GM12878 (cell line): ENCODE measurements at regions not wholly inside any gene's neighbourhood (a gene's known extent, or its start where the extent isn't known, plus 50 kb on each side); places are given as distances from the start of the nearest gene placed in this dataset.

Source experiments
- ATAC-seq: fragments of 200-7000 bp; cut with Tn5 transposase; 3 replicates; pipeline ENCODE4 v1.9.1; 2020; ENCODE audit warnings: mild to moderate bottlenecking, moderate library complexity
- BruUV-seq: library from RNA; stranded (reverse); fragments of 400-500 nt; replicated peaks from 2 replicates; lab custom pipeline; 2021; lab: Mats Ljungman, UMichigan
- CTCF ChIA-PET: fragments of 300-600 bp; sonication (Branson Sonifier 250); formaldehyde crosslinking; extraction: SDS; loops from one replicate; lab custom pipeline; 2021; ENCODE audit warnings: inconsistent platforms; lab: Yijun Ruan, JAX
- POLR2A ChIA-PET: fragments of 350-600 bp; formaldehyde crosslinking; extraction: SDS; loops from one replicate; lab custom pipeline; 2021; ENCODE audit warnings: inconsistent platforms; lab: Charles Lee
- RAD21 ChIA-PET: fragments of 300-600 bp; sonication (Branson Sonifier 250); formaldehyde crosslinking; loops from one replicate; lab custom pipeline; 2023; ENCODE audit warnings: antibody characterized with exemption; ENCODE audit not compliant: unreplicated experiment; lab: Charles Lee
- SMC1A ChIA-PET: fragments of 300-600 bp; sonication (Branson Sonifier 250); formaldehyde crosslinking; loops from one replicate; lab custom pipeline; 2023; ENCODE audit not compliant: unreplicated experiment, uncharacterized antibody; lab: Charles Lee
- DNase-seq: peaks from one replicate; pipeline ENCODE4 v3.0.0-alpha.2; 2011; ENCODE audit warnings: low read depth, low spot score
- FAIRE-seq: peaks from 3 replicates; lab custom pipeline; 2011; peaks lifted over from hg19 to GRCh38; lab: Jason Lieb, UNC
- H2AFZ ChIP-seq: 2 replicates; pipeline ENCODE4 v1.6.0; 2011; ENCODE audit warnings: low read depth, low read length, control low read depth; ENCODE audit not compliant: control insufficient read depth
- H3K27ac ChIP-seq: 2 replicates; pipeline ENCODE4 v1.5.1; 2011; ENCODE audit warnings: control low read depth; ENCODE audit not compliant: control insufficient read depth, insufficient read depth
- H3K27me3 ChIP-seq, 2 experiments: replicated peaks in 1 of 2; 2 replicates each; pipeline versions ENCODE4 v1.6.0 to v1.6.1; 2011; ENCODE audit warnings: low read length in 1 of 2; ENCODE audit not compliant: control insufficient read depth in 2 of 2, insufficient read depth in 2 of 2
- H3K36me3 ChIP-seq, 2 experiments: 2 replicates each; pipeline ENCODE4 v1.5.1; 2011; ENCODE audit warnings: low read length in 1 of 2; ENCODE audit not compliant: control insufficient read depth in 2 of 2, insufficient read depth in 2 of 2
- H3K4me1 ChIP-seq: 2 replicates; pipeline ENCODE4 v1.6.1; 2011; ENCODE audit warnings: mild to moderate bottlenecking, low read length, moderate library complexity, mixed read lengths; ENCODE audit not compliant: control insufficient read depth, insufficient read depth
- H3K4me2 ChIP-seq: 2 replicates; pipeline ENCODE4 v1.6.0; 2011; ENCODE audit warnings: control low read depth; ENCODE audit not compliant: control insufficient read depth, insufficient read depth
- H3K4me3 ChIP-seq: fragments of 200-600 bp; sonication (generic); 2 replicates; pipeline ENCODE4 v1.5.1; 2016
- H3K79me2 ChIP-seq: 2 replicates; pipeline ENCODE4 v1.6.0; 2011; ENCODE audit warnings: low read length; ENCODE audit not compliant: control insufficient read depth, insufficient read depth
- H3K9ac ChIP-seq: 2 replicates; pipeline ENCODE4 v1.8.0; 2011; ENCODE audit warnings: low read length, control low read depth, mixed read lengths; ENCODE audit not compliant: control insufficient read depth, insufficient read depth
- H3K9me3 ChIP-seq: replicated peaks from 3 replicates; pipeline ENCODE4 v1.5.1; 2011; ENCODE audit warnings: mild to moderate bottlenecking, low read length; ENCODE audit not compliant: control insufficient read depth, insufficient read depth
- H4K20me1 ChIP-seq: 2 replicates; pipeline ENCODE4 v1.6.0; 2011; ENCODE audit not compliant: control insufficient read depth, insufficient read depth
- BCL11A ChIP-seq: IDR thresholded peaks from 2 replicates; pipeline ENCODE4 v1.6.1; 2011; ENCODE audit warnings: low read depth, low read length
- BCLAF1 ChIP-seq: fragments of 450-650 bp; IDR thresholded peaks from 2 replicates; pipeline ENCODE4 v1.6.1; 2017; ENCODE audit warnings: antibody characterized with exemption, mild to moderate bottlenecking, moderate library complexity
- CBX3 ChIP-seq: fragments of 200-600 bp; sonication (generic); IDR thresholded peaks from 2 replicates; pipeline ENCODE4 v1.6.1; 2016; ENCODE audit warnings: low read depth, borderline replicate concordance
- CBX5 ChIP-seq: sonication (generic); IDR thresholded peaks from 2 replicates; pipeline ENCODE4 v1.6.1; 2016; ENCODE audit warnings: low read depth, moderate library complexity, mild to moderate bottlenecking, inconsistent platforms
- CHD2 ChIP-seq: IDR thresholded peaks from 2 replicates; pipeline ENCODE4 v1.6.1; 2011; ENCODE audit warnings: low read depth, low read length, improper control_type of control experiment, borderline replicate concordance
- DPF2 ChIP-seq: fragments of 450-650 bp; IDR thresholded peaks from 2 replicates; pipeline ENCODE4 v1.6.1; 2017; ENCODE audit warnings: mild to moderate bottlenecking
- ETV6 ChIP-seq, 2 experiments: fragments of 450-650 bp in 1 of 2; IDR thresholded peaks in 1 of 2; conservative IDR thresholded peaks in 1 of 2; 2 replicates each; pipeline ENCODE4 v1.6.1; 2014; ENCODE audit warnings: antibody characterized with exemption in 1 of 2, borderline replicate concordance in 1 of 2, low read depth in 1 of 2, mild to moderate bottlenecking in 1 of 2, moderate library complexity in 1 of 2
- FOXM1 ChIP-seq: IDR thresholded peaks from 2 replicates; pipeline ENCODE4 v1.6.1; 2012; ENCODE audit warnings: low read depth, mild to moderate bottlenecking, inconsistent platforms, low read length, moderate library complexity
- LARP7 ChIP-seq: fragments of 450-650 bp; IDR thresholded peaks from 2 replicates; pipeline ENCODE4 v1.6.1; 2017; ENCODE audit warnings: mild to moderate bottlenecking
- MYB ChIP-seq: fragments of 150-350 bp; IDR thresholded peaks from 2 replicates; pipeline ENCODE4 v1.6.1; 2014; ENCODE audit warnings: mild to moderate bottlenecking, low read depth, low read length, borderline replicate concordance
- PAX5 ChIP-seq: IDR thresholded peaks from 2 replicates; pipeline ENCODE4 v1.6.1; 2011; ENCODE audit warnings: low read depth, low read length, borderline replicate concordance
- PAX8 ChIP-seq: fragments of 450-650 bp; IDR thresholded peaks from 2 replicates; pipeline ENCODE4 v1.6.1; 2017; ENCODE audit warnings: mild to moderate bottlenecking, moderate library complexity
- POU2F2 ChIP-seq: IDR thresholded peaks from 3 replicates; pipeline ENCODE4 v1.6.1; 2011; ENCODE audit warnings: low read depth, mild to moderate bottlenecking, low read length, borderline replicate concordance
- RBBP5 ChIP-seq: fragments of 200-600 bp; sonication (generic); conservative IDR thresholded peaks from 2 replicates; pipeline ENCODE4 v1.6.1; 2016
- RELB ChIP-seq: fragments of 450-650 bp; IDR thresholded peaks from 2 replicates; pipeline ENCODE4 v1.6.1; 2017; ENCODE audit warnings: low read depth, mild to moderate bottlenecking, moderate library complexity
- ZBTB40 ChIP-seq: fragments of 450-650 bp; IDR thresholded peaks from 2 replicates; pipeline ENCODE4 v1.6.1; 2016; ENCODE audit warnings: mild to moderate bottlenecking, moderate library complexity, borderline replicate concordance
- ZNF24 ChIP-seq: fragments of 450-650 bp; IDR thresholded peaks from 2 replicates; pipeline ENCODE4 v1.6.1; 2017; ENCODE audit warnings: antibody characterized with exemption, mild to moderate bottlenecking
- WGBS: methylation state at CpG from one replicate; pipeline ENCODE4 v1.1.6; 2016; ENCODE audit warnings: low lambda C conversion rate; ENCODE audit not compliant: insufficient replicate concordance, insufficient coverage; ENCODE audit errors: missing lambda C conversion rate; 5-methylcytosine and 5-hydroxymethylcytosine counted together
- in situ Hi-C: fragments of 300-500 bp; cut with MboI; formaldehyde crosslinking; loops from 9 replicates; pipeline ENCODE4 v1.14.3; 2018; ENCODE audit warnings: mixed read lengths
- intact Hi-C: fragments of 100-400 bp; cut with micrococcal nuclease; formaldehyde crosslinking; loops from one replicate; pipeline ENCODE4 v1.14.2; 2022; ENCODE audit not compliant: unreplicated experiment

GRCh38 chr11:45513821-45514340, 151.5 kb downstream of the CHST1 start:
- no peaks in the 10 kb centered on the region for H3K79me2 ChIP-seq
- ChIA-PET SMC1A (no interaction called here), POLR2A (no interaction called here), RAD21 (no interaction called here), CTCF (no interaction called here)
- no peak for DNase-seq
- H3K4me3 ChIP-seq, result no peak overlapping the region
- no peak overlapping the region for H3K9ac ChIP-seq
- no peak overlapping the region for H3K4me2 ChIP-seq
- no peaks in the 10 kb centered on the region for H3K4me1 ChIP-seq
- 48% methylated on average over 8 of the region's 8 CpGs for WGBS
- FAIRE-seq, result no peak
- no peak overlapping the region for H3K27ac ChIP-seq
- no peak overlapping the region for H2AFZ ChIP-seq
- no TSS peak for BruUV-seq
- peaks cover 0 to 4% of the 10 kb centered on the region in 2 experiments; a peak in 3 of 4 replicates for H3K27me3 ChIP-seq
- no peak for ATAC-seq
- in situ Hi-C loops, result no loop called here
- intact Hi-C loops, result no loop called here
- H3K9me3 ChIP-seq, result no peaks in the 10 kb centered on the region
- H4K20me1 ChIP-seq, result no peaks in the 10 kb centered on the region
- no peaks in the 10 kb centered on the region for H3K36me3 ChIP-seq
- no peak for TF ChIP-seq POU2F2
- no peak for TF ChIP-seq FOXM1
- TF ChIP-seq CBX5, result no peak
- TF ChIP-seq ZNF24, result no peak
- TF ChIP-seq CHD2, result no peak
- TF ChIP-seq LARP7, result no peak
- no peak for TF ChIP-seq CBX3
- no peak for TF ChIP-seq PAX8
- no peak for TF ChIP-seq ETV6 (conservative IDR thresholded peaks at IDR 0.05 in 1 of 2, IDR thresholded peaks at IDR 0.05 in 1 of 2; ENCODE audit: borderline replicate concordance in 1 of 2, low read depth in 1 of 2)
- no peak for TF ChIP-seq DPF2
- no peak for TF ChIP-seq BCL11A
- no peak for TF ChIP-seq BCLAF1
- no peak for TF ChIP-seq PAX5
- no peak for TF ChIP-seq RBBP5
- TF ChIP-seq RELB, result no peak
- no peak for TF ChIP-seq MYB
- no peak for TF ChIP-seq ZBTB40
